GM21786 (cell line): ENCODE measurements at regions not wholly inside any gene's neighbourhood (a gene's known extent, or its start where the extent isn't known, plus 50 kb on each side); places are given as distances from the start of the nearest gene placed in this dataset.

Experiments used
- ATAC-seq: cut with Tn5 transposase; IDR thresholded peaks from one replicate; pipeline ENCODE4 v1.9.1; 2021; ENCODE audit not compliant: unreplicated experiment

DNA sequence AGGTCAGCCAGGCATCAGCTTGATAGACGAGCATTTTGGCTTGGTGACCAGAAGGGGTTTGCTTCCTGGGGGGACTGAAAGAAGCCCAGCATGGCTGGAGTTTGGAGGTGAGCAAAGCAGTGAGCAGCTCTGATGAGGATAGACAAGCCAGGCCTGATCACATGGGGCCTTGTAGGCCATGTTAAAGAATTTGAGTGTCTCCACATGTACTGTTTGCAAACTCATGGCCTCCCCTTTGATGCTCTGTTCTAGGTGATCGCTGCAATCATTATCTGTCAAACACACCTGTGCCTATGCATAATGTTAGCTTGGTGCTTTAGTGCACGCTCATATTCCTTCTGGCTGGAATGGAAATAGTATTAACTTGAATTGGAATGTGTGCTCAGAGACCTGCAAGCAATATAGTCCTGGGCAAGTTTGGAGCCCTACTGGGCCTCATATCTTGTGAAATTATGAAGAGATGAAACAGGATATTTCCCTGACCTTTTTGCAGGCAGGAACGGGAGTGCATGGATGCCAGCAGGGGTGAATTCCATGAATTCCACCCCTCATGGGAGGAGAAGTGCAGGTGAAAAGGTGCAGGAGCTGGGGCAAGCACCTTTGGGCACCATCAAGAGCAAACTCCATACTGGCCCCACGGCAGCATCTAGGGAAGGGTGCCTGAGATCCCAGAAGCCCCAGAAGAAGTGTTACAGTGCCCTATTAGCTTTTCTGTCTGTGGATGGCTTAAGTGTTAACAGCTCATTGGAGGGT, 480.5 kb downstream of the EPM2A start:
- no peak for ATAC-seq

DNA sequence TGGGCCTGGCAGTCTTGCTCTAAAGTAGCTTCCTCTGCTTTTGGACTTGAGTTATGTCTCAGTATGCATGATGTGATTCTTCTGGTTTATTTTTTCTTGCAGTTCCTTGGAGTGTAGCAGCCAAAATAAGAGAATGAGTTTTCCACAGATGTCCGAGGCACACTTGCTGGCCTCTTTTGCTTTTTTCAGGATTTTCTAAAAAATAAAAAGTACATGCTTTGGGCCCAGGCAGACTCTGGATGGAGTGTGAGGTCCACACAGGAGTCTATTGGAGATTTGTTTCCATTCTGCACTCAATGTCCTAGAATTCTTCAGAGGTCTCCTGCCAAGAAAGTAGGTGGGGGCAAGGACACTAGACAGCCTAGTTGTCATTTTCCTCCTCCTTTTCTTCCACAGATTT, 477.6 kb downstream of the EPM2A start:
- ATAC-seq, result no peak

- ATAC-seq, result no peak
These were observed 477.2 kb downstream of the EPM2A start for GRCh38 chr6:145258122-145258521.

DNA sequence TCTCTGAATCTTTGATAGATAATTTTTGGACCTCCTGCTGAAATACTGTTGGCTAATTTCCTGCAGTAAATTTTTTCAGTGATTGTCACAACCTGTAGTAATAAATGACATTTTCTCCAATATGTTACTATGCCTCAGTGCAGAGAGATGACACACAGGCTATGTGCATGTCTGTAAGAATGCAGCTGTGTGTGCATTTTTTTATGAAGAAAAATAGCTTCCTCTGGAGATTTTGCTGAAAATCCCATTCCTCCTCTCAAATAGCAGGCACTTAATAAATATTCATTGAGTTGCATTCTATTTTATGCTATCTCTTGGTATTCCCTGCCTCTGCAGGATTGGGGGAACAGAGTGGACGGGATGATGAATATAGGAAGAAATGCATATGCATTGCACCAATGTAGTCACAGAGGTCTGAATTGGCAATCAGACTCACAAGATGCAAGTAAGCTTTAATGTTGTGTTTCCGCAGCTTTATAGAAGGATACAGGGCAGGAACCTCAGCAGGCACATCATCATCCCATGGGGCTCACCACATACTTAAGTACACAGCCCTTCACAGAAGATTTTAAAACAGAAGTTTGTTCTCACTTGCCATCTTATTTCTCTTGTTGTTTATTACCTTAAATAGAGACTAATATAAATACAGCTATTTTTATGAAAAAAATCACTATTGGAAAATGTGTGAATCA, 474.7 kb downstream of the EPM2A start:
- ATAC-seq, result no peak

DNA sequence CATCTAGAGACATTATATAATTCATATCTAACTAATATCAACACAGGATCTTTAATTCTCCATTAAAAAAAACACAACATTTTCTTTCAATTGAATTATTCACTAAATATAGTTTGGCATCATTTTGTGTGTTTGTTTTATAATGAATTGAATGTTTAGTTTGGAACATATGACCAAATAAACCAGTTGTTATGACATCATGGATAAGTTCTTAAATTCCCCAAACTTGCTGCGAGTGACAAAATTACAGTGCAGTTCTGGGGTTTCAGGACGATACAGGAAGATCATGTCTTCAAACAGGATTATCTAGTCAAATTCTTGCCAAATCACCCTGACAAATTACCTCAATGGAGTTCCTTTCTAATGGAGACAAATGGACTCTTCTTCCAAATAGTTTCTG, 473.6 kb downstream of the EPM2A start:
- ATAC-seq, result no peak

GRCh38 chr6:145262771-145263170, 472.5 kb downstream of the EPM2A start:
- no peak for ATAC-seq

- no peak for ATAC-seq
These were observed 471.5 kb downstream of the EPM2A start for GRCh38 chr6:145263778-145264211.

- no peak for ATAC-seq
These were observed 468.8 kb downstream of the EPM2A start for GRCh38 chr6:145266432-145267075.

- ATAC-seq, result no peak
These were observed 468.0 kb downstream of the EPM2A start for GRCh38 chr6:145267076-145267867.

- ATAC-seq, result no peak
These were observed 464.9 kb downstream of the EPM2A start for GRCh38 chr6:145270464-145270863.

- ATAC-seq, result no peak
These were observed 464.3 kb downstream of the EPM2A start for GRCh38 chr6:145271040-145271439.

- ATAC-seq, result no peak
These were observed 463.7 kb downstream of the EPM2A start for GRCh38 chr6:145271577-145271976.

DNA sequence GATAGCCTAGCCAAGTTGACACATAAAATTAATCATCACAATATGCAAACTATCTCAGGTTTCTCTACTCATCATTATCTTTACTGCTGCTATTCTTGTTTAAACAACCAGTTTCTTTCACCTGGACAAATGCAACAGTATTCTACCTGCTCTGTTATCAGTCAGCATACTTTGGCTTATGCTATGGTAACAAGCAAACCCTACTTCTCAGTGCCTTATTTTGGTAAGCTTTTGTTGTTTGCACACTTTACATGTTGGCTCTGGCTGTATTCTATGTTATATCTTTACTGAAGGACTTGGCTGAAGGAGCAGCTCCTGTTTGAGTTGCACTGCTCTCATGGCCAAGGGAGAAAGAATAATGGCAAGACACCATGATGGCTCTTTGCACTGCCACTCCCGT, 463.1 kb downstream of the EPM2A start:
- no peak for ATAC-seq

DNA sequence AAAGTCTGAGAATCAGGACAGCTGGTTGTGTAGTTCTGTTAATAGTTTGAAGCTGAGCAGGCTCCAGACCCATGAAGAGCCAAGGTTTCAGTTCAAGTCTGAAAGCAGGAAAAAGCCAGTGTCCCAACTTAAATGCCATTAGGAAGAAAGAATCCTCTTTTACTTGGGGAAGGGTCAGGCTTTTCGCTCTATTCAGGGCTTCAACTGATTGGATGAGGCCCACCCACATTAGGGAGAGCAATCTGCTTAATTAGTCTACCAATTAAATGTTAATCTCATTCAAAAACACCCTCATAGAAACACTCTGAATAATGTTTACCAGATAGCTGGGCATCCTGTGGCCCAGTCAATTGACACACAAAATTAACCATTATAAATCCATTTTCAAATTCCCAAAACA, 462.2 kb downstream of the EPM2A start:
- ATAC-seq, result no peak

- no peak for ATAC-seq
These were observed 461.2 kb downstream of the EPM2A start for GRCh38 chr6:145274083-145274482.

DNA sequence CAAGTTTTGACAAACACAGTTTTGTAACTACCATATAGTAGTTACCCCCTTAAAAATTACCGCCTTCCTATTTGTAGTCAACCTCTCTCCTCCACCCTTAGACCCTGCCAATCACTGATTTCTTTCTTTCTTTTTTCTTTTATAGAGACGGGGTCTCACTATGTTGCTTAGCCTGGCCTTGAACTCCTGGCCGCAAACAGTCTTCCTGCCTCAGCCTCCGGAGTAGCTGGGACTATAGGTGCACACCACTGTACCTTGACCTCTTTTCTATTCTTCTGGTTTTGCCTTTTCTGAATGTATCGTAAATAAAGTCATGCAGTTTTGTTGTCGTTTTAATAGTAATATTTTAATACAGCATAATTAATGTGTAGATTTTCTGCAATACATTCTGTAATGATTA, 460.3 kb downstream of the EPM2A start:
- ATAC-seq, result no peak

DNA sequence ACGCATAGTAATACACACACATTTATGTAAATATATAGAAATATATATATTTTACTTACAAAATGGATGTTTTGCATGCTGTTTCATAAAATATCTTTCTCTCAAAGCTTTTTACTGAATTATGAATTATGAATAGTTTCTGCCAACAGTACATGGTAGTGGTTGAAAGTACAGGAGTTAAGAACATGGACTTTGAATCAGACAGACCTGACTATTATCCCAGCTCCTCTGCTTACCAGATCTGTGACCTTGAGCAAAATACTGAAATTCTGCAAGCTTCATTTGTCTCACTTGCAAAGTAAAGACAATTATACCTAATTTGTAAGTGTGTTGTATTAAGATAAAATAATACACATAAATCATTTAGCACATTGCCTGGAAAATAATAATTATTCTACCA, 459.5 kb downstream of the EPM2A start:
- ATAC-seq, result no peak

GRCh38 chr6:145276756-145277155, 458.6 kb downstream of the EPM2A start:
- no peak for ATAC-seq

DNA sequence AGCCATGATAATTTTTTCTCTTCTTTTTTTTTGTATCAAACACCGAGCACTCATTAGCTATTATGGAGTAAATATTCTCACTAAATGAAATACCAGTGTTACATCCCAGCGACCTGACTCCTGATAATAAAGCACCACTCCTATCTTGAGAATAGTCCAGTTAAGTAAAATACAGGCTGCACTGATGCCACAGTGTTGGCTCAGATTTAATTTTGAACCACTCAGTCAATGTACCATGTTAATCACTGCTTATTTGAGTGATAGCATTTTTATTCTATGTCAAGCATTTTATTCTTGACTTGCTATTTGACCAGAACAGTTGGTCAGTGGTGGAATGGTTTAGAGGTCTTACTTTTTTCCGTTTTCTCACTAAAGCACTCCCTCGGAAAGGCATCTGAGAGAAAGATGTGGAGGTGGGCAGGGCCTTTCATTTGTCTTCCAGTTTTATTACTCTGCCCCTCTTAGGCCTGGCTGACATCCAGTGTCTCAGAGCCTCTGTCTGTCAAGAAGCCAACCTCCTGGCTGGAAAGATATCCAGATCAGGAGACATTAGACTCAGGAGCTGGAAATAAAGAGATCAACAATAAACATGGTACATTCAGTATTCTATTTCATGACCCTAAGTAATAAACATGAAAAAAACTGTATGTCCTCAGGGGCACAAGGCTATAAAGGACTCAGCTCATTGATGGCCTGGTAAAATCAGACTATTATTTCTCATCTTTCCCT, 457.8 kb downstream of the EPM2A start:
- ATAC-seq, result no peak

DNA sequence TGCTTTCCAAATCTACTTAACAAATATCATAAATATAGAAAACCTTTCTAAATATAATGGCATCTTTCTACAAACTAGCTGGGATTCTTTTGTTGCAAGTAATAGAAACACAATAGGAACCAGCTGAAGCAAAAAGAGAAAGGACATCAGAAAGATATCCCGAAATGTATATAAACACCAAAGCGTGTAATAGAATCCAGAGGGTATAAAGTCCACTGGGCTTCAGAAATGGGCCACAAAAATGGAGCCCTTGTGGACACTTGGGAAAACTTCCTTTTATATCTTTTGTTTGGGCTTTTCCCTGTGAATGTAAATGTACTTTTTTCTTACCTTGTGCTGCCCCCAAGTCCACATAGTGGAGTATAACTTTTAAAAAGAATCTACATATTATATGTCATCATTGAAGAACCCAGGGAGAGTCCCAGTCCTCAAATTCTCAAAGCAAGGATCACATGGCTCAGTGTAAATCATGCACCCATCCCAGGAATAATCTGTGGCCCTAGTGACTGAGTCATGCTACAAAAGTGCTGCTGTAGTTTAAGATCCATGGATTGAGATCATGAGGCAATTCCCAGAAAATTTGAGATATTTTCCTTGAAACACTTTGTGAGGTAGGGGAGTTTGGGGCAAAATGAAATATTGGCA, 457.0 kb downstream of the EPM2A start:
- no peak for ATAC-seq
